Activated CD4-positive, alpha-beta T cell treated with anti-CD3 and anti-CD28 coated beads for 4 hours (primary cell): ENCODE measurements at regions not wholly inside any gene's neighbourhood (a gene's known extent, or its start where the extent isn't known, plus 50 kb on each side); places are given as distances from the start of the nearest gene placed in this dataset.
"Not testable (repeated sequence)": the region's sequence is repeated elsewhere in the genome, so short reads cannot be mapped to it uniquely, and the experiment has no call there.

Source experiments
- DNase-seq, 2 donors: peaks; one replicate each; pipeline ENCODE4 v3.0.0-alpha.2; 2020

- no peak for DNase-seq
Measured at GRCh38 chr3:98705212-98705611, 57.9 kb upstream of the ST3GAL6 start.

- DNase-seq = no peak
Measured at GRCh38 chr3:98705694-98706093, 57.4 kb upstream of the ST3GAL6 start.

- DNase-seq = not testable (repeated sequence)
Measured at GRCh38 chr3:98708681-98709080, 54.5 kb upstream of the ST3GAL6 start.

GRCh38 chr3:98709441-98709840 is 53.7 kb upstream of the ST3GAL6 start:
- DNase-seq = no peak

- no peak for DNase-seq
Measured at GRCh38 chr3:98710067-98710659, 53.0 kb upstream of the ST3GAL6 start.

GRCh38 chr3:98711426-98711825 is 51.7 kb upstream of the ST3GAL6 start:
- no peak for DNase-seq

- DNase-seq = no peak
Measured at GRCh38 chr3:98712726-98713125, 50.4 kb upstream of the ST3GAL6 start.

GRCh38 chr3:98713332-98713731 is 49.8 kb upstream of the ST3GAL6 start:
- DNase-seq = not testable (repeated sequence)
